ENCODE measurements at regions not wholly inside any gene's neighbourhood (a gene's known extent, or its start where the extent isn't known, plus 50 kb on each side); places are given as distances from the start of the nearest gene placed in this dataset.

- Histone ChIP-seq H3K36me3 (ENCODE audit: control insufficient read depth in 4 of 4, insufficient read depth in 4 of 4, low read length in 3 of 4) (no peaks in the 10 kb centered on the region), H3K27ac (ENCODE audit: insufficient read depth in 1 of 2, low read depth in 1 of 2, low read length in 2 of 2, poor library complexity in 1 of 2, severe bottlenecking in 2 of 2) (no peak overlapping the region)
- CTCF ChIA-PET = no interaction called here
Observed at GRCh38 chr12:102344691-102345090, 135.7 kb downstream of the IGF1 start.

GRCh38 chr12:102343361-102344121, 136.8 kb downstream of the IGF1 start:
- Histone ChIP-seq H3K4me1 (ENCODE audit: control extremely low read depth in 1 of 4, control insufficient read depth in 4 of 4, insufficient read depth in 4 of 4, low read length in 3 of 4) (no peaks in the 10 kb centered on the region), H3K4me3 (ENCODE audit: control insufficient read depth in 1 of 7, extremely low read depth in 1 of 7, insufficient read depth in 4 of 7, low read depth in 2 of 7, low read length in 6 of 7) (no peak overlapping the region), H3K27me3 (replicated peaks in 2 of 5; ENCODE audit: control insufficient read depth in 4 of 5, insufficient read depth in 5 of 5, low read length in 4 of 5) (no peaks in the 10 kb centered on the region), H3K9me3 (ENCODE audit: control extremely low read depth in 1 of 5, control insufficient read depth in 4 of 5, insufficient read depth in 2 of 5, low read depth in 1 of 5, low read length in 4 of 5) (no peaks in the 10 kb centered on the region), H3K27ac (ENCODE audit: insufficient read depth in 1 of 2, low read depth in 1 of 2, low read length in 2 of 2, poor library complexity in 1 of 2, severe bottlenecking in 2 of 2) (no peak overlapping the region), H3K36me3 (ENCODE audit: control insufficient read depth in 4 of 4, insufficient read depth in 4 of 4, low read length in 3 of 4) (no peaks in the 10 kb centered on the region)
- POLR2A ChIA-PET = no interaction called here
- no peak for DNase-seq
- CTCF ChIA-PET = no interaction called here
- 78% methylated on average over 1 of the region's 1 CpG for WGBS (ENCODE audit: insufficient coverage)

More at GRCh38 chr12:102344691-102345090, 135.7 kb downstream of the IGF1 start:
- Histone ChIP-seq H3K9me3 (ENCODE audit: control extremely low read depth in 1 of 5, control insufficient read depth in 4 of 5, insufficient read depth in 2 of 5, low read depth in 1 of 5, low read length in 4 of 5) (no peaks in the 10 kb centered on the region), H3K27me3 (replicated peaks in 2 of 5; ENCODE audit: control insufficient read depth in 4 of 5, insufficient read depth in 5 of 5, low read length in 4 of 5) (peaks cover 0 to 2% (median 0%) of the 10 kb centered on the region in 5 experiments), H3K4me3 (ENCODE audit: control insufficient read depth in 1 of 7, extremely low read depth in 1 of 7, insufficient read depth in 4 of 7, low read depth in 2 of 7, low read length in 6 of 7) (no peak overlapping the region), H3K4me1 (ENCODE audit: control extremely low read depth in 1 of 4, control insufficient read depth in 4 of 4, insufficient read depth in 4 of 4, low read length in 3 of 4) (no peaks in the 10 kb centered on the region)
- POLR2A ChIA-PET = no interaction called here
- DNase-seq = no peak

DNA sequence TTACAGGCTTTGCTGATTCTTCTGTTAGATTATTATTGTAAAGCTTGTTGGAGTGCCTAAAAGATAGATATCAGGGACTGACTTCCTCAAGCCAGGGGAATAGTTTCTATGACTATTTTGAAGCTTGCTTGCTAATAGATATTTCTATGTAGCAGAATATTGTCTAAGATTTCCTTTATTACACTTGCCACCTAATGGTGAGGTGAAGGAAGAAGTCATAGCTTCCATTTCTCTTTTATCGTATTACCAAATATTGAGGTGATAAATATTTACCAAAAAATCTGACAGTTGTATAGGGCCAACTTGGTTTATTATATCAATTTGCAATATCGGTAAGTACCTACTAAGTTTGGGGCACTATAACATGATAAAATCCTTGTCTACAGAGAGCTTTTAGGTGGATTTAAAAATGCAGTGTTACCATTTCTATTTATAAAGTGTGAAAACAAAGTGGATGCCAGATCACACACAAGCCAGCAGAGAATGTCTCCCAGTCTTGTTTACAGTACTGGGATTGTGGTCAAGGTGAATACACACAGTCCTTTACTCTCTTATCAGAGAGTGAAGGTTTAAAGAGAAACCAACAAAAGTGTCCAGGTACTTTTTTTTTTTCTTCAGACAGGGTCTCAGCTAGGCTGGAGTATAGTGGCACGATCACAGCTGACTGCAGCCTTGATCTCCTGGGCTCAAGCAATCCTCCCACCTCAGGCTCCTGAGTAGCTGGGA, 137.9 kb downstream of the IGF1 start:
- 100% methylated on average over 1 of the region's 3 CpGs for WGBS (ENCODE audit: insufficient coverage)
- Histone ChIP-seq H3K27me3 (replicated peaks in 2 of 5; ENCODE audit: control insufficient read depth in 4 of 5, insufficient read depth in 5 of 5, low read length in 4 of 5) (no peaks in the 10 kb centered on the region), H3K4me1 (ENCODE audit: control extremely low read depth in 1 of 4, control insufficient read depth in 4 of 4, insufficient read depth in 4 of 4, low read length in 3 of 4) (no peaks in the 10 kb centered on the region), H3K27ac (ENCODE audit: insufficient read depth in 1 of 2, low read depth in 1 of 2, low read length in 2 of 2, poor library complexity in 1 of 2, severe bottlenecking in 2 of 2) (no peak overlapping the region), H3K9me3 (ENCODE audit: control extremely low read depth in 1 of 5, control insufficient read depth in 4 of 5, insufficient read depth in 2 of 5, low read depth in 1 of 5, low read length in 4 of 5) (no peaks in the 10 kb centered on the region), H3K4me3 (ENCODE audit: control insufficient read depth in 1 of 7, extremely low read depth in 1 of 7, insufficient read depth in 4 of 7, low read depth in 2 of 7, low read length in 6 of 7) (no peak overlapping the region), H3K36me3 (ENCODE audit: control insufficient read depth in 4 of 4, insufficient read depth in 4 of 4, low read length in 3 of 4) (no peaks in the 10 kb centered on the region)
- ChIA-PET CTCF (no interaction called here), POLR2A (no interaction called here)
- DNase-seq = no peak

- POLR2A ChIA-PET = no interaction called here
- no peaks in the 10 kb centered on the region for H3K9me3 ChIP-seq (ENCODE audit: control extremely low read depth in 1 of 5, control insufficient read depth in 4 of 5, insufficient read depth in 2 of 5, low read depth in 1 of 5, low read length in 4 of 5)
- CTCF ChIA-PET = no interaction called here
- H3K27me3 ChIP-seq (replicated peaks in 2 of 5; ENCODE audit: control insufficient read depth in 4 of 5, insufficient read depth in 5 of 5, low read length in 4 of 5) = peaks cover 0 to 2% (median 0%) of the 10 kb centered on the region in 5 experiments
- no peak overlapping the region for H3K27ac ChIP-seq (ENCODE audit: insufficient read depth in 1 of 2, low read depth in 1 of 2, low read length in 2 of 2, poor library complexity in 1 of 2, severe bottlenecking in 2 of 2)
- DNase-seq = no peak
- no peak overlapping the region for H3K4me3 ChIP-seq (ENCODE audit: control insufficient read depth in 1 of 7, extremely low read depth in 1 of 7, insufficient read depth in 4 of 7, low read depth in 2 of 7, low read length in 6 of 7)
- no peaks in the 10 kb centered on the region for H3K4me1 ChIP-seq (ENCODE audit: control extremely low read depth in 1 of 4, control insufficient read depth in 4 of 4, insufficient read depth in 4 of 4, low read length in 3 of 4)
- no peaks in the 10 kb centered on the region for H3K36me3 ChIP-seq (ENCODE audit: control insufficient read depth in 4 of 4, insufficient read depth in 4 of 4, low read length in 3 of 4)
Observed at GRCh38 chr12:102334765-102335164, 137.1 kb upstream of the PMCH start.

DNA sequence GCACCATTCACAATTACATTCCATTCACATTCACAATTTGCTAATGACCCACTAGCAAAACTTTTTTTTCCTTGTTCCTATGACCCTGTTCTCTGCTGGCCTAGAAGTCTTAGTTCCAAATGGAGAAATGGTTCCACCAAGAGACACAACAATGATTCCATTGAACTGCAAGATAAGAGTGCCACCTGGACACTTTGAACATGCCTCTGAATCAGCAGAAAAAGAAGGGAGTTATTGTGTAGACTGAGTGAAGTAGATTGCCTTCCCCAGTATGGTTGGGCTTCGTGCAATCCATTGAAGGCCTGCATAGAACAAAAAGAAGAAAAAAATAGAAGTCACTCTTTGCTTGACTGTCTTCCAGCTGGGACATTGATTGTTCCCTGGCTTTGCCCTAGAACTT, 133.8 kb upstream of the PMCH start:
- Histone ChIP-seq H3K9me3 (ENCODE audit: control extremely low read depth in 1 of 5, control insufficient read depth in 4 of 5, insufficient read depth in 2 of 5, low read depth in 1 of 5, low read length in 4 of 5) (no peaks in the 10 kb centered on the region), H3K4me3 (ENCODE audit: control insufficient read depth in 1 of 7, extremely low read depth in 1 of 7, insufficient read depth in 4 of 7, low read depth in 2 of 7, low read length in 6 of 7) (no peak overlapping the region), H3K4me1 (ENCODE audit: control extremely low read depth in 1 of 4, control insufficient read depth in 4 of 4, insufficient read depth in 4 of 4, low read length in 3 of 4) (no peaks in the 10 kb centered on the region), H3K27me3 (replicated peaks in 2 of 5; ENCODE audit: control insufficient read depth in 4 of 5, insufficient read depth in 5 of 5, low read length in 4 of 5) (peaks cover 0 to 2% (median 0%) of the 10 kb centered on the region in 5 experiments), H3K36me3 (ENCODE audit: control insufficient read depth in 4 of 4, insufficient read depth in 4 of 4, low read length in 3 of 4) (no peaks in the 10 kb centered on the region), H3K27ac (ENCODE audit: insufficient read depth in 1 of 2, low read depth in 1 of 2, low read length in 2 of 2, poor library complexity in 1 of 2, severe bottlenecking in 2 of 2) (no peak overlapping the region)
- CTCF ChIA-PET = no interaction called here
- no peak for DNase-seq
- POLR2A ChIA-PET = no interaction called here
- 78% methylated on average over 1 of the region's 1 CpG for WGBS (ENCODE audit: insufficient coverage)

DNA sequence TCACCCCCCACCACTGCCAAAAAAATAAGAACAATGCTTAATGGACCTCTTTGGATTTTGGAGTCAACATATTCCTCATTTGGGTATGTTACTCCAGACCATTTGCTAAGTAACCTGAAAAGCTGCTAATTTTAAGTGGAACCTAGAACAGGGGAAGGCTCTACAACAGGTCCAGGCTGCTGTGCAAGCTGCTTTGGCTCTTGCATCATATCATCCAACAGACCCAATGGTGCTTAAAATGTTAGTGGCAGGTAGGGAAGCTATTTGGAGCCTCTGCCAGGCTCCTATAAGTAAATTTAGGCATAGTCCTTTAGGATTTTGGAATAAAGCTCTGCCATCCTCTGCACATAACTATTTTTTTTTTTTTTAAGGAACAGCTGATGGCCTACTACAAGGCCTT, 132.2 kb upstream of the PMCH start:
- Histone ChIP-seq H3K4me3 (ENCODE audit: control insufficient read depth in 1 of 7, extremely low read depth in 1 of 7, insufficient read depth in 4 of 7, low read depth in 2 of 7, low read length in 6 of 7) (no peak overlapping the region), H3K4me1 (ENCODE audit: control extremely low read depth in 1 of 4, control insufficient read depth in 4 of 4, insufficient read depth in 4 of 4, low read length in 3 of 4) (no peaks in the 10 kb centered on the region), H3K36me3 (ENCODE audit: control insufficient read depth in 4 of 4, insufficient read depth in 4 of 4, low read length in 3 of 4) (no peaks in the 10 kb centered on the region), H3K27ac (ENCODE audit: insufficient read depth in 1 of 2, low read depth in 1 of 2, low read length in 2 of 2, poor library complexity in 1 of 2, severe bottlenecking in 2 of 2) (no peak overlapping the region), H3K9me3 (ENCODE audit: control extremely low read depth in 1 of 5, control insufficient read depth in 4 of 5, insufficient read depth in 2 of 5, low read depth in 1 of 5, low read length in 4 of 5) (peaks cover 0 to 2% (median 0%) of the 10 kb centered on the region in 5 experiments), H3K27me3 (replicated peaks in 2 of 5; ENCODE audit: control insufficient read depth in 4 of 5, insufficient read depth in 5 of 5, low read length in 4 of 5) (peaks cover 0 to 2% (median 0%) of the 10 kb centered on the region in 5 experiments)
- no peak for DNase-seq
- ChIA-PET CTCF (interaction anchor here (0.6 kb wide), 1 partner anchor 8 kb away, joined by 4 read pairs; no protein-coding TSS in a partner anchor), POLR2A (no interaction called here)

DNA sequence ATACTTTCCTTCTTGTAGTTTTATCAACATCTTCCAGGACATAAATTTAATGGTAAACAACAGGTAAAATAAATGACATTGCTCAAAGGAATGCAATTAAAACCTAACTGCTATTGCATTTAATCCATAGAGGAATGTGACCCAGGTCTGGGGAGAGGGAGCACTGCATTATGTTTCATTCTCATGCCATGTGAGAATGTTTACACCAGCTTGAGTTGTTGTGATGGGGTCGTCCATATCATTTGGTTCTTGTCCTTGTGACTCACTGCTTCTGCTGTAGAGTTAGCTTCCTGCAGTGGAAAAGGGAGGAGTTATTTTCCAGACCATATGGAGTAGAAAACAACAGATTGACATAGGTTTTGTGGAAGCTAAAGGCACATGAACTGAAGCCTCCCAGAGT, 129.3 kb upstream of the PMCH start:
- ChIA-PET POLR2A (no interaction called here), CTCF (no interaction called here)

More for the DNA sequence above, 129.3 kb upstream of the PMCH start:
- Histone ChIP-seq H3K4me1 (ENCODE audit: control extremely low read depth in 1 of 4, control insufficient read depth in 4 of 4, insufficient read depth in 4 of 4, low read length in 3 of 4) (no peaks in the 10 kb centered on the region), H3K9me3 (ENCODE audit: control extremely low read depth in 1 of 5, control insufficient read depth in 4 of 5, insufficient read depth in 2 of 5, low read depth in 1 of 5, low read length in 4 of 5) (peaks cover 0 to 2% (median 0%) of the 10 kb centered on the region in 5 experiments), H3K36me3 (ENCODE audit: control insufficient read depth in 4 of 4, insufficient read depth in 4 of 4, low read length in 3 of 4) (no peaks in the 10 kb centered on the region), H3K4me3 (ENCODE audit: control insufficient read depth in 1 of 7, extremely low read depth in 1 of 7, insufficient read depth in 4 of 7, low read depth in 2 of 7, low read length in 6 of 7) (no peak overlapping the region), H3K27me3 (replicated peaks in 2 of 5; ENCODE audit: control insufficient read depth in 4 of 5, insufficient read depth in 5 of 5, low read length in 4 of 5) (peaks cover 0 to 2% (median 0%) of the 10 kb centered on the region in 5 experiments), H3K27ac (ENCODE audit: insufficient read depth in 1 of 2, low read depth in 1 of 2, low read length in 2 of 2, poor library complexity in 1 of 2, severe bottlenecking in 2 of 2) (no peak overlapping the region)
- no CpG with 5 or more reads among the region's 1 CpG for WGBS (ENCODE audit: insufficient coverage)
- no peak for DNase-seq

Measured in common myeloid progenitor, CD34-positive (primary cell).